GDM1 (cell line): ENCODE measurements at regions not wholly inside any gene's neighbourhood (a gene's known extent, or its start where the extent isn't known, plus 50 kb on each side); places are given as distances from the start of the nearest gene placed in this dataset.

Experiments
- DNase-seq: peaks from one replicate; lab custom pipeline; 2025; lab: John Stamatoyannopoulos, UW

- no peak for DNase-seq
Measured at GRCh38 chr1:209400351-209401220, 182.9 kb upstream of the CAMK1G start.

GRCh38 chr1:209402697-209403096, 180.8 kb upstream of the CAMK1G start:
- DNase-seq, result no peak

- DNase-seq, result no peak
Measured at GRCh38 chr1:209403921-209404320, 179.6 kb upstream of the CAMK1G start.

- DNase-seq, result no peak
Measured at GRCh38 chr1:209404577-209404976, 178.9 kb upstream of the CAMK1G start.

GRCh38 chr1:209405183-209405814, 178.2 kb upstream of the CAMK1G start:
- no peak for DNase-seq

- no peak for DNase-seq
Measured at GRCh38 chr1:209406168-209406567, 177.3 kb upstream of the CAMK1G start.

GRCh38 chr1:209406595-209406994, 176.9 kb upstream of the CAMK1G start:
- no peak for DNase-seq

GRCh38 chr1:209409780-209410179, 173.7 kb upstream of the CAMK1G start:
- DNase-seq, result no peak

GRCh38 chr1:209411491-209411929, 172.0 kb upstream of the CAMK1G start:
- DNase-seq, result peak; percentile 51

- DNase-seq, result no peak
Measured at GRCh38 chr1:209412036-209412435, 171.5 kb upstream of the CAMK1G start.

- no peak for DNase-seq
Measured at GRCh38 chr1:209412566-209412965, 170.9 kb upstream of the CAMK1G start.

GRCh38 chr1:209413062-209413461, 170.5 kb upstream of the CAMK1G start:
- no peak for DNase-seq

GRCh38 chr1:209414803-209415329, 168.6 kb upstream of the CAMK1G start:
- no peak for DNase-seq

GRCh38 chr1:209416039-209416438, 167.5 kb upstream of the CAMK1G start:
- DNase-seq, result no peak

GRCh38 chr1:209416716-209417115, 166.8 kb upstream of the CAMK1G start:
- no peak for DNase-seq

GRCh38 chr1:209417761-209418160, 165.8 kb upstream of the CAMK1G start:
- no peak for DNase-seq

- DNase-seq, result no peak
Measured at GRCh38 chr1:209420276-209420675, 163.2 kb upstream of the CAMK1G start.

- DNase-seq, result no peak
Measured at GRCh38 chr1:209421186-209421585, 162.3 kb upstream of the CAMK1G start.

- DNase-seq, result no peak
Measured at GRCh38 chr1:209421978-209422680, 161.4 kb upstream of the CAMK1G start.

- DNase-seq, result peak; percentile 64
Measured at GRCh38 chr1:209425959-209426358, 157.6 kb upstream of the CAMK1G start.

GRCh38 chr1:209427277-209427676, 156.2 kb upstream of the CAMK1G start:
- DNase-seq, result no peak

GRCh38 chr1:209427811-209428210, 155.7 kb upstream of the CAMK1G start:
- DNase-seq, result no peak
